ENCODE measurements at regions not wholly inside any gene's neighbourhood (a gene's known extent, or its start where the extent isn't known, plus 50 kb on each side); places are given as distances from the start of the nearest gene placed in this dataset.

DNA sequence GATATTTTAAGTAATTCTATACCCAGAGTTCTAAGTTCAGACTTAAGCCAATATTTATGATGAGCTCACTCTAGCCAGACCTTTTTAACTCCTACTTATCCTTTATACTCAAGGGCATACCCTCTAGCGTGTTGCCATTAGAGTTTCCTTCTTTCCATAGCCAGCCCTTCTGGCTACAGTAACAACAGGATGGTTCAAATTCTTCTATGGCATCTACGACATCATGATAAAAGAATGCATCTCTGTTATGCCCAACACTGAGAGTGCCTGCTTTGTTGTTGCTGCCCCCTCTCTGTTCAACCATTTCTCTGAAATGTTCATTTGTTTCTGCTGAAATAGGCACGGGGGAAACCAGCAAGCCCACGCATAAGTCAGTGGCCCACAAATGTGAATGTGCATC lies 104.5 kb downstream of the UBE2NL start:
- no peak for DNase-seq
- H3K36me3 ChIP-seq (replicated peaks in 1 of 2) = no peaks in the 10 kb centered on the region
- H3K27me3 ChIP-seq = no peaks in the 10 kb centered on the region
- no peak overlapping the region for H3K4me3 ChIP-seq
- H3K9me3 ChIP-seq (replicated peaks in 1 of 3) = no peaks in the 10 kb centered on the region
- no peaks in the 10 kb centered on the region for H3K4me1 ChIP-seq (replicated peaks in 1 of 2)
- no peak for TF ChIP-seq POLR2A (IDR thresholded peaks at IDR 0.05)
- WGBS, 4 donors = 41 to 72% (median 56%) methylated on average over 4 of the region's 4 CpGs
- intact Hi-C loops (cut with DNase I) = no loop called here
- H3K27ac ChIP-seq = no peak overlapping the region

DNA sequence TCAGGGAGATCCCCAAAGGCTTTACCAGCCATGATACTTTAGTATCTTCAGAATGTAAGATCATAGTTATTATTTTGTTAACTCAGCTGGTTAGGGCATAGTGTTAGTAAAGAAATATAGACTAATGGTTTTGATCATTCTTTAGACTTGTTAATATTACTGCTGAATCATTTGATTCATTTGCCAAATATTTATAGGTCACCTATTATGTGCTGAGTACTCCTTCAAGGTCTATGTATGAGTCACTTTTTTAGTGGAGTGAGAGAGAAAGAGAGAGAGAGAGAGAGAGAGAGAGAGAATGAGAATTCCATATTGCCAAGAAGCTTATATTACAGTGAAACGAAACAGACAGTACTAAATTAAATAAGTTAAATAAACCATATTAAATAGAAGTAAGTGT lies 110.3 kb downstream of the UBE2NL start:
- Histone ChIP-seq H3K4me1 (replicated peaks in 1 of 2) (no peaks in the 10 kb centered on the region), H3K27me3 (no peaks in the 10 kb centered on the region), H3K36me3 (replicated peaks in 1 of 2) (no peaks in the 10 kb centered on the region), H3K27ac (no peak overlapping the region), H3K9me3 (replicated peaks in 1 of 3) (no peaks in the 10 kb centered on the region), H3K4me3 (no peak overlapping the region)
- TF ChIP-seq POLR2A (IDR thresholded peaks at IDR 0.05) = no peak
- TF ChIP-seq, protein P1, sequence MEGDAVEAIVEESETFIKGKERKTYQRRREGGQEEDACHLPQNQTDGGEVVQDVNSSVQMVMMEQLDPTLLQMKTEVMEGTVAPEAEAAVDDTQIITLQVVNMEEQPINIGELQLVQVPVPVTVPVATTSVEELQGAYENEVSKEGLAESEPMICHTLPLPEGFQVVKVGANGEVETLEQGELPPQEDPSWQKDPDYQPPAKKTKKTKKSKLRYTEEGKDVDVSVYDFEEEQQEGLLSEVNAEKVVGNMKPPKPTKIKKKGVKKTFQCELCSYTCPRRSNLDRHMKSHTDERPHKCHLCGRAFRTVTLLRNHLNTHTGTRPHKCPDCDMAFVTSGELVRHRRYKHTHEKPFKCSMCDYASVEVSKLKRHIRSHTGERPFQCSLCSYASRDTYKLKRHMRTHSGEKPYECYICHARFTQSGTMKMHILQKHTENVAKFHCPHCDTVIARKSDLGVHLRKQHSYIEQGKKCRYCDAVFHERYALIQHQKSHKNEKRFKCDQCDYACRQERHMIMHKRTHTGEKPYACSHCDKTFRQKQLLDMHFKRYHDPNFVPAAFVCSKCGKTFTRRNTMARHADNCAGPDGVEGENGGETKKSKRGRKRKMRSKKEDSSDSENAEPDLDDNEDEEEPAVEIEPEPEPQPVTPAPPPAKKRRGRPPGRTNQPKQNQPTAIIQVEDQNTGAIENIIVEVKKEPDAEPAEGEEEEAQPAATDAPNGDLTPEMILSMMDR (IDR thresholded peaks at IDR 0.05) = no peak
- 45 to 75% (median 55%) methylated on average over 1 of the region's 1 CpG for WGBS, 4 donors
- no peak for DNase-seq
- intact Hi-C loops (cut with DNase I) = no loop called here

DNA sequence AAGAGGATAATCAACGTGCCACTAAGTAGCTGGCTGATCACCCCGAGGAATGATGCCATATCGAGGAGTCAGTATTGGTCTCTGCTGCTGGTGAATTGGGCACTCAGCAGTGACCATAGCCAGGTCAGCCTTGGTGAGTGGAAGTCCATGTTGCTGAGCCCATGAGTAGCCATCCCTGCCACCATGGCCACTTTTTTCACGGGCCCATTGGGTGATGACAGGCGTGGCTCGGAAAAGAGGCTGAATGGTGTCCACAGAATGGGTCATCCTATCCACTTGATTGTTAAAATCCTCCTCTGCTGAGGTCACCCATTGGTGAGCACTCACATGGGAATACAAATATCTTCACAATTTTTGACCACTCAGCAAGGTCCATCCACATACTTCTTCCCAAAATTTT lies 114.4 kb downstream of the UBE2NL start:
- DNase-seq = no peak
- TF ChIP-seq, protein P1 (IDR thresholded peaks at IDR 0.05) = no peak
- TF ChIP-seq POLR2A (IDR thresholded peaks at IDR 0.05) = no peak
- H3K9me3 ChIP-seq (replicated peaks in 1 of 3) = no peaks in the 10 kb centered on the region
- no peaks in the 10 kb centered on the region for H3K27me3 ChIP-seq
- no peaks in the 10 kb centered on the region for H3K4me1 ChIP-seq (replicated peaks in 1 of 2)
- no peak overlapping the region for H3K4me3 ChIP-seq
- intact Hi-C loops (cut with DNase I) = no loop called here
- H3K36me3 ChIP-seq (replicated peaks in 1 of 2) = no peaks in the 10 kb centered on the region
- WGBS, 4 donors = 75 to 82% (median 77%) methylated on average over 6 of the region's 6 CpGs
- no peak overlapping the region for H3K27ac ChIP-seq

DNA sequence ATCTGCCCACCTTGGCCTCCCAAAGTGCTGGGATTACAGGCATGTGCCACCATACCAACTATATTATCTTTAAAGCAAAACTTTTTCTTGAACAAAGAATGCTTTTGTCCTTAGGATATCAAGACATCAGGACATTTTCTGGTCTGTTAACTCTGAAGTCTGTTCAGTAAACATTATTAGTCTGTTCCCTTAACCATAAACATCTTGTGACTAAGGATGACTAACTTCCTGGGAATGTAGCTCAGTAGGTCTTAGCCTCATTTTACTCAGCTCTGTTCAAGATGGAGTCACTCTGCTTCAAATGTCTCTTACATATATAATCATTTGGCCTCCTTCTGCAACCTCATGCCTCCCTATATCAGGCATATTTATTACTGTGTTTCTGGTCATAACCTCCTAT lies 122.9 kb downstream of the UBE2NL start:
- H3K4me3 ChIP-seq = no peak overlapping the region
- no peaks in the 10 kb centered on the region for H3K36me3 ChIP-seq (replicated peaks in 1 of 2)
- no peaks in the 10 kb centered on the region for H3K4me1 ChIP-seq (replicated peaks in 1 of 2)
- no peaks in the 10 kb centered on the region for H3K27me3 ChIP-seq
- no peak overlapping the region for H3K27ac ChIP-seq
- H3K9me3 ChIP-seq (replicated peaks in 1 of 3) = no peaks in the 10 kb centered on the region
- DNase-seq = no peak
- TF ChIP-seq, protein P1 (IDR thresholded peaks at IDR 0.05) = no peak
- TF ChIP-seq POLR2A (IDR thresholded peaks at IDR 0.05) = no peak
- intact Hi-C loops (cut with DNase I) = no loop called here

- H3K27me3 ChIP-seq = no peaks in the 10 kb centered on the region
- TF ChIP-seq, protein P1 (IDR thresholded peaks at IDR 0.05) = no peak
- no peak for TF ChIP-seq POLR2A (IDR thresholded peaks at IDR 0.05)
- no peak overlapping the region for H3K27ac ChIP-seq
- 52 to 65% (median 61%) methylated on average over 2 of the region's 2 CpGs for WGBS, 4 donors
- H3K9me3 ChIP-seq (replicated peaks in 1 of 3) = no peaks in the 10 kb centered on the region
- no peaks in the 10 kb centered on the region for H3K36me3 ChIP-seq (replicated peaks in 1 of 2)
- DNase-seq = no peak
- intact Hi-C loops (cut with DNase I) = no loop called here
- no peak overlapping the region for H3K4me3 ChIP-seq
- H3K4me1 ChIP-seq (replicated peaks in 1 of 2) = no peaks in the 10 kb centered on the region
Observed at GRCh38 chrX:144040793-144041192, 156.9 kb downstream of the UBE2NL start.

Measured in adrenal gland (tissue), 9 donors.